ENCODE measurements at regions not wholly inside any gene's neighbourhood (a gene's known extent, or its start where the extent isn't known, plus 50 kb on each side); places are given as distances from the start of the nearest gene placed in this dataset.

- no peak for TF ChIP-seq CTCF (conservative IDR thresholded peaks at IDR 0.05; ENCODE audit: low read depth, low read length)
- no peak for TF ChIP-seq EZH2phosphoT487 (IDR thresholded peaks at IDR 0.05; ENCODE audit: borderline replicate concordance, low read length)
- no peak for TF ChIP-seq EZH2 (IDR thresholded peaks at IDR 0.05; ENCODE audit: low read length, unreplicated experiment)
These were observed 205.6 kb upstream of the SOX5 start for GRCh38 chr12:24155042-24155441.

All from PC-3 (cell line).